CD4-positive, alpha-beta T cell (primary cell): ENCODE measurements at regions not wholly inside any gene's neighbourhood (a gene's known extent, or its start where the extent isn't known, plus 50 kb on each side); places are given as distances from the start of the nearest gene placed in this dataset.

ENCODE experiments used
- ATAC-seq: fragments of 200-7000 bp; cut with Tn5 transposase; one replicate; pipeline ENCODE4 v1.10.0; 2022; ENCODE audit warnings: mild to moderate bottlenecking; ENCODE audit not compliant: poor library complexity
- CTCF ChIA-PET: fragments of 350-600 bp; sonication (Branson Sonifier 250); formaldehyde crosslinking; loops from one replicate; lab custom pipeline; 2021; ENCODE audit warnings: antibody characterized with exemption, inconsistent platforms; lab: Charles Lee
- POLR2A ChIA-PET: fragments of 350-600 bp; sonication (Branson Sonifier 250); formaldehyde crosslinking; loops from one replicate; lab custom pipeline; 2021; ENCODE audit warnings: antibody characterized with exemption, inconsistent platforms; lab: Charles Lee
- DNase-seq, 14 experiments: peaks; one replicate each; pipeline ENCODE4 v3.0.0-alpha.2; 2013 to 2020; ENCODE audit warnings: mixed read lengths in 2 of 14
- H3K27ac ChIP-seq, 2 donors: one replicate each; pipeline versions ENCODE4 v1.5.1 to v1.7.0; 2013; ENCODE audit warnings: low read length in 2 of 2, low read depth in 1 of 2, mild to moderate bottlenecking in 1 of 2
- H3K27me3 ChIP-seq, 2 experiments: 1 replicate in 1 of 2; 2 replicates in 1 of 2; pipeline versions ENCODE4 v1.6.1 to v1.7.0; 2013; ENCODE audit warnings: low read length in 2 of 2, control low read depth in 1 of 2, mild to moderate bottlenecking in 1 of 2, moderate library complexity in 1 of 2; ENCODE audit not compliant: insufficient read depth in 2 of 2, control insufficient read depth in 1 of 2
- H3K36me3 ChIP-seq: one replicate; pipeline ENCODE4 v1.6.1; 2013; ENCODE audit warnings: low read length, control low read depth; ENCODE audit not compliant: insufficient read depth
- H3K4me1 ChIP-seq: one replicate; pipeline ENCODE4 v1.6.1; 2013; ENCODE audit warnings: low read length, control low read depth; ENCODE audit not compliant: insufficient read depth
- H3K4me3 ChIP-seq: one replicate; pipeline ENCODE4 v1.5.1; 2013; ENCODE audit warnings: mild to moderate bottlenecking, low read length, moderate library complexity
- H3K9me3 ChIP-seq, 2 experiments: 1 replicate in 1 of 2; 2 replicates in 1 of 2; pipeline versions ENCODE4 v1.6.1 to v1.7.0; 2013; ENCODE audit warnings: low read length in 2 of 2, mild to moderate bottlenecking in 2 of 2, control low read depth in 1 of 2, moderate library complexity in 1 of 2; ENCODE audit not compliant: control insufficient read depth in 1 of 2, insufficient read depth in 1 of 2
- H3K27ac Mint-ChIP-seq: one replicate; pipeline ENCODE4 v1.8.0; 2020; ENCODE audit warnings: mixed read lengths
- H3K27me3 Mint-ChIP-seq: one replicate; pipeline ENCODE4 v1.8.0; 2021; ENCODE audit warnings: mixed read lengths
- H3K36me3 Mint-ChIP-seq: one replicate; pipeline ENCODE4 v1.8.0; 2021; ENCODE audit warnings: low read depth, mixed read lengths
- H3K4me1 Mint-ChIP-seq: one replicate; pipeline ENCODE4 v1.8.0; 2021; ENCODE audit warnings: low read depth, mixed read lengths
- H3K4me3 Mint-ChIP-seq: one replicate; pipeline ENCODE4 v1.8.0; 2020; ENCODE audit warnings: mild to moderate bottlenecking, mixed read lengths
- H3K9me3 Mint-ChIP-seq: one replicate; pipeline ENCODE4 v1.8.0; 2020; ENCODE audit warnings: mixed read lengths
- CTCF ChIP-seq: fragments of 200-600 bp; IDR thresholded peaks from one replicate; pipeline ENCODE4 v1.8.0; 2022; ENCODE audit warnings: antibody characterized with exemption, mild to moderate bottlenecking
- intact Hi-C, 2 experiments: fragments of 100-400 bp; cut with DNase I in 1 of 2; cut with micrococcal nuclease in 1 of 2; formaldehyde crosslinking; loops; one replicate each; pipeline versions ENCODE4 v1.15.1 to v1.9.0; 2023 to 2025; cut with DNase I, micrococcal nuclease

- Mint-ChIP-seq H3K9me3 (peaks cover 5% of the 10 kb centered on the region), H3K27me3 (no peaks in the 10 kb centered on the region), H3K4me1 (no peaks in the 10 kb centered on the region), H3K27ac (no peak overlapping the region), H3K36me3 (no peaks in the 10 kb centered on the region), H3K4me3 (no peak overlapping the region)
- DNase-seq (no peak), ATAC-seq (no peak)
- H3K27ac ChIP-seq, result no peak overlapping the region
- H3K4me1 ChIP-seq, result no peaks in the 10 kb centered on the region
- CTCF ChIA-PET, result no interaction called here
- H3K9me3 ChIP-seq, result peaks cover 0 to under 1% of the 10 kb centered on the region in 2 experiments
- TF ChIP-seq CTCF, result no peak
- H3K36me3 ChIP-seq, result no peaks in the 10 kb centered on the region
- no peaks in the 10 kb centered on the region for H3K27me3 ChIP-seq
- no peak overlapping the region for H3K4me3 ChIP-seq
- intact Hi-C loops, result loop anchor here (5.0 to 10.0 kb wide), 3 partner anchors 332 to 1010 kb away; no protein-coding TSS in a partner anchor
- POLR2A ChIA-PET, result no interaction called here
Measured at GRCh38 chr12:46674800-46675199, 151.0 kb downstream of the SLC38A4 start.

GRCh38 chr12:46674129-46674528 lies 151.7 kb downstream of the SLC38A4 start:
- Mint-ChIP-seq H3K27me3 (no peaks in the 10 kb centered on the region), H3K4me1 (no peaks in the 10 kb centered on the region), H3K4me3 (no peak overlapping the region), H3K9me3 (peaks cover 5% of the 10 kb centered on the region), H3K27ac (no peak overlapping the region), H3K36me3 (no peaks in the 10 kb centered on the region)
- no peak for DNase-seq
- no peak for ATAC-seq
- Histone ChIP-seq H3K4me1 (no peaks in the 10 kb centered on the region), H3K36me3 (no peaks in the 10 kb centered on the region), H3K27me3 (no peaks in the 10 kb centered on the region), H3K27ac (no peak overlapping the region), H3K4me3 (no peak overlapping the region), H3K9me3 (peaks cover 0 to 4% of the 10 kb centered on the region in 2 experiments)
- intact Hi-C loops, result loop anchor here in 1 of 2 experiments (10.0 kb wide), 1 partner anchor 1011 kb away; no protein-coding TSS in a partner anchor
- CTCF ChIA-PET, result no interaction called here
- no peak for TF ChIP-seq CTCF
- POLR2A ChIA-PET, result no interaction called here

GRCh38 chr12:46671102-46671501 lies 154.7 kb downstream of the SLC38A4 start:
- Mint-ChIP-seq H3K4me1 (no peaks in the 10 kb centered on the region), H3K27ac (no peak overlapping the region), H3K36me3 (no peaks in the 10 kb centered on the region), H3K27me3 (no peaks in the 10 kb centered on the region), H3K4me3 (no peak overlapping the region), H3K9me3 (peaks cover 5% of the 10 kb centered on the region)
- DNase-seq (no peak), ATAC-seq (no peak)
- ChIA-PET CTCF (no interaction called here), POLR2A (no interaction called here)
- intact Hi-C loops, result loop anchor here in 1 of 2 experiments (10.0 kb wide), 1 partner anchor 1014 kb away; no protein-coding TSS in a partner anchor
- no peak for TF ChIP-seq CTCF
- no peaks in the 10 kb centered on the region for H3K4me1 ChIP-seq
- no peaks in the 10 kb centered on the region for H3K27me3 ChIP-seq
- H3K27ac ChIP-seq, result no peak overlapping the region
- H3K36me3 ChIP-seq, result no peaks in the 10 kb centered on the region
- no peak overlapping the region for H3K4me3 ChIP-seq
- peaks cover 0 to 4% of the 10 kb centered on the region in 2 experiments for H3K9me3 ChIP-seq
